ENCODE measurements at regions not wholly inside any gene's neighbourhood (a gene's known extent, or its start where the extent isn't known, plus 50 kb on each side); places are given as distances from the start of the nearest gene placed in this dataset.
"Not testable (repeated sequence)": the region's sequence is repeated elsewhere in the genome, so short reads cannot be mapped to it uniquely, and the experiment has no call there.

DNA sequence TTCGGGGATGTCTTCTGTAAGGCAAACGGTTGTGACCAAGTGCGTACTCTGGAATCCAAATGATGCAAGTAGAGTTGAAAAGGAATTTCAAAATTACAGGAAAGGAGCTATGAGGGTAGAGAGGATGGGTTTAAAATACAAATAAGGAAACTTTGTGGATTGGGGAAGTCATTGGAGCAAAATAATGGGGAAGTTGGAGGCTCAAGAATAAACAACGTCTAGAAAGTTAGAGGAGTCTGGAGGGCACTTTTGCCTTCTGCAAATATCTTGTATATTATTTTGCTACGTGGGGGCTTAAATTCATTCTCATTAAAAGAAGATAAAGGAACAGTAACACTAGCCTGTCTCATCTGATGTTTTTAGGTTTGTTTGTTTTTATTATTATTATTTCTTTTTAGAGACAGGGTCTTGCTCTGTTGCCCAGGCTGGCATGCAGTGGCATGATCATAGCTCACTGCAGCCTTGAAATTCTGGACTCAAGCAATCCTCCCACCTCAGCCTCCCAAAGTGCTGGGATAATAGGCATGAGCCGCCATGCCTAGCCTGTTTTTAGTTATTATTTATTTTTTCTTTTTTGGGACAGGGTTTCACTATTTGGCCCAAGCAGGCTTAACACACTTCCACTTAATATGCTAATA lies 55.0 kb upstream of the TNFAIP3 start:
- DNase-seq = no peak
- intact Hi-C loops (cut with DNase I) = no loop called here

DNA sequence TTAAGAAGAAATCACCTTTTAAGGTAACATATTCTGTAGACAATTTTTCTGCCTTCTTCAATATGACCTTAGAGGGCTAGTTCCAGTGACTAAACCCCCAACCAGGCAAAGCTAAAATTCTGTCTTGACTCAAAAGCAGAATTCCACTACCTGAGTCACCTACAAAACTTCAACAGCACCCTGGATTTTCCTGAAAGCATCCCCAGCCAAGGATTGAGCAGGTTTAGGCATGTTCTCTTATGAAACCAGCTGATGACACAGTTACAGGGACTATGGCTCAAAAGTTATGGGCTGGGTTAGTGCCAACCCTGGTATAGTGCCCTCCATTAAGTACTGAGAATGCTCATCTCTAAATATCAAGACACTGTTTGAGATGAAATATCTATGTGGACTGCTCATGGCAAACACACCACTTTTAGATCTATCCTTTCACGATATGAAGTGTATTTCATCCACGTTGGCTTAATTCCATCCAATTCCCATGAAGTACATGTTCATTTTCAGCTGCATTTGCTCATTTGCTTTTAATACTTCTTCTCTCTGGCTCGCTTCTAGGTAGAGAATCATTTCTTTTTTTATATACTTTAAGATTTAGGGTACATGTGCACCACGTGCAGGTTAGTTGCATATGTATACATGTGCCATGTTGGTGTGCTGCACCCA lies 53.6 kb upstream of the TNFAIP3 start:
- intact Hi-C loops (cut with DNase I) = no loop called here
- no peak for DNase-seq

DNA sequence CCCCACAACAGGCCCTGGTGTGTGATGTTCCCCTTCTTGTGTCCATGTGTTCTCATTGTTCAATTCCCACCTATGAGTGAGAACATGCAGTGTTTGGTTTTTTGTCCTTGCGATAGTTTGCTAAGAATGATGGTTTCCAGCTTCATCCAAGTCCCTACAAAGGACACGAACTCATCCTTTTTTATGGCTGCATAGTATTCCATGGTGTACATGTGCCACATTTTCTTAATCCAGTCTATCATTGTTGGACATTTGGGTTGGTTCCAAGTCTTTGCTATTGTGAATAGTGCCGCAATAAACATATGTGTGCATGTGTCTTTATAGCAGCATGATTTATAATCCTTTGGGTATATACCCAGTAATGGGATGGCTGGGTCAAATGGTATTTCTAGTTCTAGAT lies 53.0 kb upstream of the TNFAIP3 start:
- intact Hi-C loops (cut with DNase I); DNase-seq: not testable (repeated sequence)

DNA sequence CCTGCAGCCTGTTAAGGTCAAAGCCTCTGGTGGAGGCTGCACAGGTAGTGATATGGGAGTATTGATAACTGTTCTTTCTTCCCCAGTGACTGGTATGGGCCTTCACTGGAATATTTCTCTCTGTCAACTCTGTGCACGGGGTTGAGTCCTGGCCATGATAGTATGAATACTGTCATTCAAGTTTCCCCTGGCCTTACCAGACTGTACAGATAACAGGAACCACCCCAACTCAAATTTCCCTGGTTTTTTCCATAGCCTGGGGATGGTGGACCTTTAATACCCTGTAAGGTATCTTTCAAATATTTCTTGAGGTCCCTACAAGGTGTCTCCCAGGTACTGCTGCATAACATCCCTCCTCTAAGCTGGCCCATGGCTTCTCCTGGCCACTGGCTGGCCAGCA lies 51.4 kb upstream of the TNFAIP3 start:
- intact Hi-C loops (cut with DNase I) = no loop called here
- no peak for DNase-seq

DNA sequence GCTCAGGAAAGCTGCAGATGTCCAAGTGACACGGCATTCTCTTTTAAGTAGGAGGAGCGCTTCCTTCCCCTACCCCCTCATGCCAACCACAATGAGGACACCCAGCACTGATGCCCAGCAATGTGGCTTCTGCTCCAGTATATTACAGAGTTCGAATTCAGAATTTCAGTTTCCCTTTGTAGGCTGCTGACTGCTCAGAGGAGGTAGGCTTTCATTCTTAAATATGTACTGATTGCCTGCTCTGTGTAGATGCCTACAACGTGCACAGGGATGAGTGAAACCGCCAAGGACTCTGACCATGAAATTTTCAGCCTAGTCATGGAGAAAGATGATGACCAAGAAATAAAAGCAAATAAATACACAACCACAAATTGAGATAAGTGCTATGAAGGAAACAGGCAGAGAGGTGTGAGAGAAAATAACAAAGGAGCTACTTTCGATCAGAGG lies 50.9 kb upstream of the TNFAIP3 start:
- DNase-seq = no peak
- intact Hi-C loops (cut with DNase I) = no loop called here

DNA sequence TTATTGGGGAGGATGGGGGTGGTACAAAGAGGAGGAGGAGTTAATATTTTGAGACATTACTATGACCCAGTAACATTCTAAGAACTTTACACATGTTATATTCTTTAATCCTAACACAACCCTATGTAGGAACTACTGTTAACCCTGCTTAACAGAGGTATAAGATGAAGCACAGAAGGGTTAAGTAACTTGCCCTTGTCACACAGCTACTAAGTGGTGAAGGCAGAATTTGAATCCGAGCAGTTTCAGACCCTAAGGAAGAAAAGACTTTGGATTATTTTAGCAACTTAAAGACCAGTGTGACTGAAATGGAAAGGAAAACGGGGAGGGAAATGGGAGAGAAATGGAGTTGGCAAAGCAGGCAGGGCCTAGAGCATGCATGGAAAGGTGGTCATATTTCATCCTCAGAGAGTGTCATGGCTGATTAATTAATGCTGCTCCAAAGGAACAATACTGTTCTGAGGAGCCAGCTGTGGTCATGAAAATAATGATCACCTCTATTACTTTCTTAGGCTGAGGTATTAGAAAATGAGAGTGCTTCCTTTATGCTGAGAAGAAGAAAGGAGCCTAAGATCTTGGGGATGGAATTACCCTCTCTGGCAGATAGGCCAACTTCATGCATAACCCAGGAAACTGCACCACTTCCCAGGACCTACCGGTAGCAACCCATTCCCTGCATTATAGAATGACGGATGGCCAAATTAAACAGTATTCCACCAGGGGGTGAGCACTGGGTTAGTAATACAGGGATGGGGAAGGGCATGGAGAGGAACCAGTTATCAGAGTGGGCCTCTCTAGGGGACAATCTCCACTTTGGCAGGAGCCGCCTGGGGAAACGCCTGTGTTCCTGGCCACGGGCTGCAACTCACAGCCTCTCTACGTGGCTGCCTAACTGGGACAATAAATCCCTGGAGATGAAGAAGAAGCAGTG lies 50.1 kb upstream of the TNFAIP3 start:
- DNase-seq = no peak
- intact Hi-C loops (cut with DNase I) = no loop called here

Data from posterior cingulate gyrus (tissue), 11 donors.